Medulla oblongata (tissue), 1 donor: ENCODE measurements at regions not wholly inside any gene's neighbourhood (a gene's known extent, or its start where the extent isn't known, plus 50 kb on each side); places are given as distances from the start of the nearest gene placed in this dataset.
"Not testable (repeated sequence)": the region's sequence is repeated elsewhere in the genome, so short reads cannot be mapped to it uniquely, and the experiment has no call there.

Source experiments
- DNase-seq: peaks from one replicate; pipeline ENCODE4 v3.0.0-alpha.2; 2015; ENCODE audit errors: extremely low spot score

GRCh38 chr12:124476011-124476400, 91.4 kb downstream of the NCOR2 start:
- DNase-seq: no peak

GRCh38 chr12:124475295-124476010, 92.0 kb downstream of the NCOR2 start:
- DNase-seq: no peak

- DNase-seq: peak; percentile 93
Observed at GRCh38 chr12:124474709-124475108, 92.7 kb downstream of the NCOR2 start.

- DNase-seq: no peak
Observed at GRCh38 chr12:124472690-124473279, 94.6 kb downstream of the NCOR2 start.

GRCh38 chr12:124471828-124472227, 95.6 kb downstream of the NCOR2 start:
- no peak for DNase-seq

GRCh38 chr12:124470806-124471205, 96.6 kb downstream of the NCOR2 start:
- DNase-seq: no peak

GRCh38 chr12:124470139-124470538, 97.3 kb downstream of the NCOR2 start:
- DNase-seq: no peak

- no peak for DNase-seq
Observed at GRCh38 chr12:124469193-124469888, 98.1 kb downstream of the NCOR2 start.

- DNase-seq: not testable (repeated sequence)
Observed at GRCh38 chr12:124467549-124467948, 99.9 kb downstream of the NCOR2 start.

GRCh38 chr12:124466216-124467128, 100.9 kb downstream of the NCOR2 start:
- DNase-seq: no peak

GRCh38 chr12:124465473-124465872, 101.9 kb downstream of the NCOR2 start:
- DNase-seq: no peak

GRCh38 chr12:124464830-124465229, 102.6 kb downstream of the NCOR2 start:
- no peak for DNase-seq

- no peak for DNase-seq
Observed at GRCh38 chr12:124464062-124464461, 103.3 kb downstream of the NCOR2 start.

GRCh38 chr12:124463341-124463921, 104.0 kb downstream of the NCOR2 start:
- DNase-seq: peak; percentile 66

GRCh38 chr12:124462750-124463149, 104.7 kb downstream of the NCOR2 start:
- DNase-seq: no peak

- no peak for DNase-seq
Observed at GRCh38 chr12:124461851-124462623, 105.4 kb downstream of the NCOR2 start.

- DNase-seq: no peak
Observed at GRCh38 chr12:124461241-124461673, 106.2 kb downstream of the NCOR2 start.

- DNase-seq: no peak
Observed at GRCh38 chr12:124460771-124461170, 106.6 kb downstream of the NCOR2 start.

GRCh38 chr12:124459852-124460645, 107.4 kb downstream of the NCOR2 start:
- DNase-seq: no peak
